ENCODE measurements at regions not wholly inside any gene's neighbourhood (a gene's known extent, or its start where the extent isn't known, plus 50 kb on each side); places are given as distances from the start of the nearest gene placed in this dataset.

- Histone ChIP-seq H3K9ac (ENCODE audit: low read length) (no peak overlapping the region), H4K91ac (ENCODE audit: low read depth, low read length) (no peak overlapping the region), H3K14ac (ENCODE audit: low read length) (no peak overlapping the region), H3K9me3 (ENCODE audit: insufficient read depth, low read depth, low read length) (peaks cover 1% of the 10 kb centered on the region), H4K12ac (ENCODE audit: low read depth, low read length) (no peak overlapping the region), H3K79me1 (ENCODE audit: low read length) (no peaks in the 10 kb centered on the region), H2BK120ac (ENCODE audit: insufficient read depth, low read length, poor library complexity) (no peak overlapping the region), H3K4ac (ENCODE audit: low read depth, low read length) (no peak overlapping the region), H3K27me3 (ENCODE audit: insufficient read depth, low read length) (no peaks in the 10 kb centered on the region), H2BK5ac (ENCODE audit: low read depth, low read length, poor library complexity) (no peak overlapping the region), H3K4me2 (ENCODE audit: low read length) (no peak overlapping the region), H2AFZ (ENCODE audit: insufficient read depth, low read length, poor library complexity) (no peak overlapping the region), H3K18ac (ENCODE audit: low read length) (no peak overlapping the region), H3K36me3 (ENCODE audit: control insufficient read depth in 1 of 2, insufficient read depth in 2 of 2, low read length in 2 of 2) (no peaks in the 10 kb centered on the region), H2BK12ac (ENCODE audit: low read length) (no peak overlapping the region), H4K8ac (ENCODE audit: low read depth, low read length) (no peak overlapping the region), H3K4me1 (ENCODE audit: control insufficient read depth in 1 of 2, insufficient read depth in 2 of 2, low read length in 2 of 2) (no peaks in the 10 kb centered on the region), H3K79me2 (ENCODE audit: control insufficient read depth, insufficient read depth, low read length, poor library complexity) (no peaks in the 10 kb centered on the region), H3K27ac (ENCODE audit: low read depth, low read length) (no peak overlapping the region), H3K23ac (ENCODE audit: low read length) (no peak overlapping the region), H3K4me3 (ENCODE audit: low read depth, low read length) (no peak overlapping the region), H2AK5ac (ENCODE audit: low read length) (no peak overlapping the region)
- no CpG with 5 or more reads among the region's 2 CpGs for WGBS (ENCODE audit: extremely low coverage, insufficient coverage, insufficient read length)
- DNase-seq: no peak
These were observed 100.6 kb upstream of the ARHGAP42 start for GRCh38 chr11:100586361-100587101.

- no peak overlapping the region for H2BK5ac ChIP-seq (ENCODE audit: low read depth, low read length, poor library complexity)
- no peak for DNase-seq
- WGBS (ENCODE audit: extremely low coverage, insufficient coverage, insufficient read length): no CpG with 5 or more reads among the region's 6 CpGs
- no peaks in the 10 kb centered on the region for H3K36me3 ChIP-seq (ENCODE audit: control insufficient read depth in 1 of 2, insufficient read depth in 2 of 2, low read length in 2 of 2)
- H3K9ac ChIP-seq (ENCODE audit: low read length): no peak overlapping the region
- no peak overlapping the region for H3K4me3 ChIP-seq (ENCODE audit: low read depth, low read length)
- no peak overlapping the region for H4K91ac ChIP-seq (ENCODE audit: low read depth, low read length)
- no peak overlapping the region for H3K14ac ChIP-seq (ENCODE audit: low read length)
- H3K27me3 ChIP-seq (ENCODE audit: insufficient read depth, low read length): no peaks in the 10 kb centered on the region
- H3K4me1 ChIP-seq (ENCODE audit: control insufficient read depth in 1 of 2, insufficient read depth in 2 of 2, low read length in 2 of 2): peaks cover 0 to 3% of the 10 kb centered on the region in 2 experiments
- no peak overlapping the region for H2AK5ac ChIP-seq (ENCODE audit: low read length)
- no peak overlapping the region for H2BK120ac ChIP-seq (ENCODE audit: insufficient read depth, low read length, poor library complexity)
- H3K27ac ChIP-seq (ENCODE audit: low read depth, low read length): no peak overlapping the region
- H3K4me2 ChIP-seq (ENCODE audit: low read length): no peak overlapping the region
- no peak overlapping the region for H4K12ac ChIP-seq (ENCODE audit: low read depth, low read length)
- H3K79me1 ChIP-seq (ENCODE audit: low read length): no peaks in the 10 kb centered on the region
- no peak overlapping the region for H3K4ac ChIP-seq (ENCODE audit: low read depth, low read length)
- no peak overlapping the region for H3K18ac ChIP-seq (ENCODE audit: low read length)
- no peak overlapping the region for H3K23ac ChIP-seq (ENCODE audit: low read length)
- H2AFZ ChIP-seq (ENCODE audit: insufficient read depth, low read length, poor library complexity): no peak overlapping the region
- H2BK12ac ChIP-seq (ENCODE audit: low read length): no peak overlapping the region
- H4K8ac ChIP-seq (ENCODE audit: low read depth, low read length): no peak overlapping the region
- H3K79me2 ChIP-seq (ENCODE audit: control insufficient read depth, insufficient read depth, low read length, poor library complexity): no peaks in the 10 kb centered on the region
- H3K9me3 ChIP-seq (ENCODE audit: insufficient read depth, low read depth, low read length): no peaks in the 10 kb centered on the region
These were observed 94.3 kb upstream of the ARHGAP42 start for GRCh38 chr11:100592619-100593260.

GRCh38 chr11:100593291-100593690 is 93.8 kb upstream of the ARHGAP42 start:
- WGBS (ENCODE audit: extremely low coverage, insufficient coverage, insufficient read length): no CpG with 5 or more reads among the region's 2 CpGs
- DNase-seq: no peak

GRCh38 chr11:100594320-100594719 is 92.8 kb upstream of the ARHGAP42 start:
- H3K4me1 ChIP-seq (ENCODE audit: control insufficient read depth in 1 of 2, insufficient read depth in 2 of 2, low read length in 2 of 2): peaks cover 0 to 3% of the 10 kb centered on the region in 2 experiments
- H2BK120ac ChIP-seq (ENCODE audit: insufficient read depth, low read length, poor library complexity): no peak overlapping the region
- H4K12ac ChIP-seq (ENCODE audit: low read depth, low read length): no peak overlapping the region
- H3K4me3 ChIP-seq (ENCODE audit: low read depth, low read length): no peak overlapping the region
- no peak overlapping the region for H3K23ac ChIP-seq (ENCODE audit: low read length)
- H3K79me1 ChIP-seq (ENCODE audit: low read length): no peaks in the 10 kb centered on the region
- no peak overlapping the region for H2BK12ac ChIP-seq (ENCODE audit: low read length)
- H2AK5ac ChIP-seq (ENCODE audit: low read length): no peak overlapping the region
- H3K18ac ChIP-seq (ENCODE audit: low read length): no peak overlapping the region
- no peak overlapping the region for H4K8ac ChIP-seq (ENCODE audit: low read depth, low read length)
- H3K9me3 ChIP-seq (ENCODE audit: insufficient read depth, low read depth, low read length): no peaks in the 10 kb centered on the region
- no peak overlapping the region for H3K9ac ChIP-seq (ENCODE audit: low read length)
- H3K4me2 ChIP-seq (ENCODE audit: low read length): peak overlapping the region; percentile 19
- no peak overlapping the region for H3K4ac ChIP-seq (ENCODE audit: low read depth, low read length)
- H3K36me3 ChIP-seq (ENCODE audit: control insufficient read depth in 1 of 2, insufficient read depth in 2 of 2, low read length in 2 of 2): no peaks in the 10 kb centered on the region
- no peak overlapping the region for H4K91ac ChIP-seq (ENCODE audit: low read depth, low read length)
- no peak for DNase-seq
- WGBS (ENCODE audit: extremely low coverage, insufficient coverage, insufficient read length): no CpG with 5 or more reads among the region's 3 CpGs
- H3K27me3 ChIP-seq (ENCODE audit: insufficient read depth, low read length): no peaks in the 10 kb centered on the region
- no peaks in the 10 kb centered on the region for H3K79me2 ChIP-seq (ENCODE audit: control insufficient read depth, insufficient read depth, low read length, poor library complexity)
- no peak overlapping the region for H2BK5ac ChIP-seq (ENCODE audit: low read depth, low read length, poor library complexity)
- H3K27ac ChIP-seq (ENCODE audit: low read depth, low read length): no peak overlapping the region
- H2AFZ ChIP-seq (ENCODE audit: insufficient read depth, low read length, poor library complexity): no peak overlapping the region
- H3K14ac ChIP-seq (ENCODE audit: low read length): no peak overlapping the region

More at GRCh38 chr11:100593291-100593690, 93.8 kb upstream of the ARHGAP42 start:
- Histone ChIP-seq H2BK5ac (ENCODE audit: low read depth, low read length, poor library complexity) (no peak overlapping the region), H3K23ac (ENCODE audit: low read length) (no peak overlapping the region), H2BK12ac (ENCODE audit: low read length) (no peak overlapping the region), H2AFZ (ENCODE audit: insufficient read depth, low read length, poor library complexity) (no peak overlapping the region), H3K9ac (ENCODE audit: low read length) (no peak overlapping the region), H2BK120ac (ENCODE audit: insufficient read depth, low read length, poor library complexity) (no peak overlapping the region), H3K4me3 (ENCODE audit: low read depth, low read length) (no peak overlapping the region), H4K91ac (ENCODE audit: low read depth, low read length) (no peak overlapping the region), H3K27ac (ENCODE audit: low read depth, low read length) (no peak overlapping the region), H3K18ac (ENCODE audit: low read length) (no peak overlapping the region), H2AK5ac (ENCODE audit: low read length) (no peak overlapping the region), H3K4me1 (ENCODE audit: control insufficient read depth in 1 of 2, insufficient read depth in 2 of 2, low read length in 2 of 2) (peaks cover 0 to 3% of the 10 kb centered on the region in 2 experiments), H4K12ac (ENCODE audit: low read depth, low read length) (no peak overlapping the region), H3K27me3 (ENCODE audit: insufficient read depth, low read length) (no peaks in the 10 kb centered on the region), H3K4ac (ENCODE audit: low read depth, low read length) (no peak overlapping the region), H3K36me3 (ENCODE audit: control insufficient read depth in 1 of 2, insufficient read depth in 2 of 2, low read length in 2 of 2) (no peaks in the 10 kb centered on the region), H4K8ac (ENCODE audit: low read depth, low read length) (no peak overlapping the region), H3K14ac (ENCODE audit: low read length) (no peak overlapping the region), H3K4me2 (ENCODE audit: low read length) (no peak overlapping the region), H3K9me3 (ENCODE audit: insufficient read depth, low read depth, low read length) (no peaks in the 10 kb centered on the region), H3K79me1 (ENCODE audit: low read length) (no peaks in the 10 kb centered on the region), H3K79me2 (ENCODE audit: control insufficient read depth, insufficient read depth, low read length, poor library complexity) (no peaks in the 10 kb centered on the region)

All from trophoblast cell (in vitro differentiated cells and primary cell).